ENCODE measurements at regions not wholly inside any gene's neighbourhood (a gene's known extent, or its start where the extent isn't known, plus 50 kb on each side); places are given as distances from the start of the nearest gene placed in this dataset.

GRCh38 chr6:20332441-20333006 is 69.2 kb upstream of the E2F3 start:
- DNase-seq (no peak), ATAC-seq (no peak)
- ChIA-PET CTCF (no interaction called here), POLR2A (ENCODE audit: unreplicated experiment) (no interaction called here)
- no peaks in the 10 kb centered on the region for H3K36me3 ChIP-seq (ENCODE audit: low read depth, low read length)
- intact Hi-C loops (cut with micrococcal nuclease): no loop called here
- H3K4me3 ChIP-seq (ENCODE audit: low read length): no peak overlapping the region
- H3K9me2 ChIP-seq (replicated peaks; ENCODE audit: low read length): no peaks in the 10 kb centered on the region
- no peak overlapping the region for H3K27ac ChIP-seq (ENCODE audit: low read length)
- no peaks in the 10 kb centered on the region for H3F3A ChIP-seq (ENCODE audit: low read length, unreplicated experiment)
- H3K4me2 ChIP-seq (ENCODE audit: low read length): no peak overlapping the region
- H3K9ac ChIP-seq (ENCODE audit: low read length): no peak overlapping the region
- TF ChIP-seq, protein P1, sequence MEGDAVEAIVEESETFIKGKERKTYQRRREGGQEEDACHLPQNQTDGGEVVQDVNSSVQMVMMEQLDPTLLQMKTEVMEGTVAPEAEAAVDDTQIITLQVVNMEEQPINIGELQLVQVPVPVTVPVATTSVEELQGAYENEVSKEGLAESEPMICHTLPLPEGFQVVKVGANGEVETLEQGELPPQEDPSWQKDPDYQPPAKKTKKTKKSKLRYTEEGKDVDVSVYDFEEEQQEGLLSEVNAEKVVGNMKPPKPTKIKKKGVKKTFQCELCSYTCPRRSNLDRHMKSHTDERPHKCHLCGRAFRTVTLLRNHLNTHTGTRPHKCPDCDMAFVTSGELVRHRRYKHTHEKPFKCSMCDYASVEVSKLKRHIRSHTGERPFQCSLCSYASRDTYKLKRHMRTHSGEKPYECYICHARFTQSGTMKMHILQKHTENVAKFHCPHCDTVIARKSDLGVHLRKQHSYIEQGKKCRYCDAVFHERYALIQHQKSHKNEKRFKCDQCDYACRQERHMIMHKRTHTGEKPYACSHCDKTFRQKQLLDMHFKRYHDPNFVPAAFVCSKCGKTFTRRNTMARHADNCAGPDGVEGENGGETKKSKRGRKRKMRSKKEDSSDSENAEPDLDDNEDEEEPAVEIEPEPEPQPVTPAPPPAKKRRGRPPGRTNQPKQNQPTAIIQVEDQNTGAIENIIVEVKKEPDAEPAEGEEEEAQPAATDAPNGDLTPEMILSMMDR (conservative IDR thresholded peaks at IDR 0.05; ENCODE audit: low read depth, low read length): no peak
- no peak for TF ChIP-seq EZH2 (IDR thresholded peaks at IDR 0.05; ENCODE audit: low read length, unreplicated experiment)
- TF ChIP-seq EZH2phosphoT487 (IDR thresholded peaks at IDR 0.05; ENCODE audit: borderline replicate concordance, low read length): no peak
- H3K79me2 ChIP-seq (ENCODE audit: low read length): no peaks in the 10 kb centered on the region
- no TSS peak for BruUV-seq (replicated peaks)
- H2AFZ ChIP-seq (ENCODE audit: low read length): no peak overlapping the region
- no peaks in the 10 kb centered on the region for H3K4me1 ChIP-seq (ENCODE audit: insufficient read depth, low read length)
- H3K27me3 ChIP-seq (ENCODE audit: low read length): peaks cover 65% of the 10 kb centered on the region
- no peaks in the 10 kb centered on the region for H4K20me1 ChIP-seq (ENCODE audit: low read length)
- no peaks in the 10 kb centered on the region for H3K9me3 ChIP-seq (ENCODE audit: low read length)

GRCh38 chr6:20333721-20334269 is 67.9 kb upstream of the E2F3 start:
- TF ChIP-seq EZH2phosphoT487 (IDR thresholded peaks at IDR 0.05; ENCODE audit: borderline replicate concordance, low read length) (no peak), EZH2 (IDR thresholded peaks at IDR 0.05; ENCODE audit: low read length, unreplicated experiment) (no peak)
- TF ChIP-seq, protein P1 (conservative IDR thresholded peaks at IDR 0.05; ENCODE audit: low read depth, low read length): no peak
- H3K9me3 ChIP-seq (ENCODE audit: low read length): no peaks in the 10 kb centered on the region
- DNase-seq (no peak), ATAC-seq (no peak)
- POLR2A ChIA-PET (ENCODE audit: unreplicated experiment): no interaction called here
- peaks cover 57% of the 10 kb centered on the region for H3K27me3 ChIP-seq (ENCODE audit: low read length)
- no peaks in the 10 kb centered on the region for H3K79me2 ChIP-seq (ENCODE audit: low read length)
- no TSS peak for BruUV-seq (replicated peaks)
- H3K36me3 ChIP-seq (ENCODE audit: low read depth, low read length): no peaks in the 10 kb centered on the region
- H3K4me2 ChIP-seq (ENCODE audit: low read length): no peak overlapping the region
- no peaks in the 10 kb centered on the region for H3K4me1 ChIP-seq (ENCODE audit: insufficient read depth, low read length)
- H3K9ac ChIP-seq (ENCODE audit: low read length): no peak overlapping the region
- no peaks in the 10 kb centered on the region for H4K20me1 ChIP-seq (ENCODE audit: low read length)
- no peak overlapping the region for H3K4me3 ChIP-seq (ENCODE audit: low read length)
- no peak overlapping the region for H3K27ac ChIP-seq (ENCODE audit: low read length)
- CTCF ChIA-PET: no interaction called here
- H3K9me2 ChIP-seq (replicated peaks; ENCODE audit: low read length): no peaks in the 10 kb centered on the region
- H3F3A ChIP-seq (ENCODE audit: low read length, unreplicated experiment): no peaks in the 10 kb centered on the region
- no peak overlapping the region for H2AFZ ChIP-seq (ENCODE audit: low read length)
- intact Hi-C loops (cut with micrococcal nuclease): no loop called here

GRCh38 chr6:20334334-20334733 is 67.3 kb upstream of the E2F3 start:
- no peak for TF ChIP-seq EZH2phosphoT487 (IDR thresholded peaks at IDR 0.05; ENCODE audit: borderline replicate concordance, low read length)
- TF ChIP-seq, protein P1 (conservative IDR thresholded peaks at IDR 0.05; ENCODE audit: low read depth, low read length): no peak
- no peak for TF ChIP-seq EZH2 (IDR thresholded peaks at IDR 0.05; ENCODE audit: low read length, unreplicated experiment)
- H3K4me3 ChIP-seq (ENCODE audit: low read length): no peak overlapping the region
- no peak overlapping the region for H3K9ac ChIP-seq (ENCODE audit: low read length)
- H3K79me2 ChIP-seq (ENCODE audit: low read length): no peaks in the 10 kb centered on the region
- no peak overlapping the region for H3K27ac ChIP-seq (ENCODE audit: low read length)
- no peak overlapping the region for H2AFZ ChIP-seq (ENCODE audit: low read length)
- no peaks in the 10 kb centered on the region for H3F3A ChIP-seq (ENCODE audit: low read length, unreplicated experiment)
- no peaks in the 10 kb centered on the region for H3K9me2 ChIP-seq (replicated peaks; ENCODE audit: low read length)
- no peak overlapping the region for H3K4me2 ChIP-seq (ENCODE audit: low read length)
- no TSS peak for BruUV-seq (replicated peaks)
- H3K36me3 ChIP-seq (ENCODE audit: low read depth, low read length): no peaks in the 10 kb centered on the region
- H3K9me3 ChIP-seq (ENCODE audit: low read length): no peaks in the 10 kb centered on the region
- peaks cover 52% of the 10 kb centered on the region for H3K27me3 ChIP-seq (ENCODE audit: low read length)
- no peaks in the 10 kb centered on the region for H3K4me1 ChIP-seq (ENCODE audit: insufficient read depth, low read length)
- intact Hi-C loops (cut with micrococcal nuclease): no loop called here
- DNase-seq: no peak
- ChIA-PET CTCF (no interaction called here), POLR2A (ENCODE audit: unreplicated experiment) (no interaction called here)
- no peaks in the 10 kb centered on the region for H4K20me1 ChIP-seq (ENCODE audit: low read length)
- no peak for ATAC-seq
